GM19455 (cell line): ENCODE measurements at regions not wholly inside any gene's neighbourhood (a gene's known extent, or its start where the extent isn't known, plus 50 kb on each side); places are given as distances from the start of the nearest gene placed in this dataset.
"Not testable (repeated sequence)": the region's sequence is repeated elsewhere in the genome, so short reads cannot be mapped to it uniquely, and the experiment has no call there.

Experiments used
- ATAC-seq: cut with Tn5 transposase; IDR thresholded peaks from one replicate; pipeline ENCODE4 v1.9.1; 2021; ENCODE audit not compliant: unreplicated experiment

- no peak for ATAC-seq
These were observed 472.1 kb upstream of the DDX18 start for GRCh38 chr2:117342415-117342814.

GRCh38 chr2:117349687-117350086 is 464.8 kb upstream of the DDX18 start:
- no peak for ATAC-seq

DNA sequence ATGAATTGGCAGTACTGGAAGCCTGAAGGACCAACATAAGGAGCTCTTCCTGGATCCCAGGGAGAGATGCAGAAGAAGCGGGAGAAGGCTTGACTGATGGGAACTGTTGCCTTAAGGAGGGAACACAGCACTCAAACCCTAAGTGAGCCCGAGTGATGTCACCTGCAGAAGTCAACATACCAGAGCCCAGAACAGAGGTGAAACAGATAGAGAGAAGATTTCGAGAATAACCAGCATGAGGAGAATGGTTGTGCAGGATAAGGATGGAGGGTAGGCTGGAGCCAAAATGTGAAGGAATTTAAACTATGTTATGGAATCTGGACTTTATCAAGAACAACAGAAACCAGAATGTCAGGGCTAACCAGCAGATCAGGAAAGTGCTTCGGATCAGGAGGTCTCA is 463.1 kb upstream of the DDX18 start:
- no peak for ATAC-seq

- ATAC-seq, result no peak
These were observed 455.1 kb upstream of the DDX18 start for GRCh38 chr2:117359266-117359914.

DNA sequence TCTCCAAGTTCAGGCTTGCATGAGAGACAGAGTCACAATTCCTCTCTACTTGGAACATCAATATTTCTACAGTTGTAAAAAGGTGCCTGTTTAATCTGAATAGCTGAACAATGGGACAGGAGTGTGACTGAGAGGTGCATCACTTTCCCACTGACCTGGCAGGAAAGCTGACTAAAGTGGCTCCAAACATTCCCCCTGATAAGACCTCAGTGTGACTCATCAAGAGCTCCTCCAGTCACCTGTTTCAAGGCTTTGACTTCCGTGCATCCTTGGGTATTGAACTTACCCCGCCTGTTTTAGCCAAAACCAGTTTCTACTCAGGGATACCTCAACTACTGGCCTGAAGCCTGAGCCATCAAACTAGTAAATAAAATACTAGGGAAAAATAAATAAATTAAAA is 453.9 kb upstream of the DDX18 start:
- no peak for ATAC-seq

- ATAC-seq, result no peak
These were observed 435.8 kb upstream of the DDX18 start for GRCh38 chr2:117378653-117379052.

DNA sequence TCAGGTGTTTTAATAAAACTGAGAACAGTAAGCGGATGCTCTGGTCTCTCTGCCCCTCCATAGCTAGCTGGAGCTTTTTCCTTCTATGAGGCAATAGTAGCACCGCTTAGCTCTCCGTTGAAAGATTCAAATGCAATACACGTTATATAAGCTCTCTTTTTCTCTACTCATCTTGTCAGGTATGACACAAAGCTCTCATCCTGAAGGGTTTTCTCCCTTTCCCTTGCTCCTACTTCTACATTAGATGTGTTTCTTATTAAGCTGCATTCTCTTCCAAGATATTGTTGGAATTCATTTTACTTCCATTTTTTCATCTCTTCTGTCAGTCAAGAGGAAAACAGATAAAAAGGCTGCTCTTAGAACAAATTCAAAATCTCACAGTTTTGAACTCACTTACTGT is 434.6 kb upstream of the DDX18 start:
- no peak for ATAC-seq

- not testable (repeated sequence) for ATAC-seq
These were observed 430.5 kb upstream of the DDX18 start for GRCh38 chr2:117383997-117384396.

DNA sequence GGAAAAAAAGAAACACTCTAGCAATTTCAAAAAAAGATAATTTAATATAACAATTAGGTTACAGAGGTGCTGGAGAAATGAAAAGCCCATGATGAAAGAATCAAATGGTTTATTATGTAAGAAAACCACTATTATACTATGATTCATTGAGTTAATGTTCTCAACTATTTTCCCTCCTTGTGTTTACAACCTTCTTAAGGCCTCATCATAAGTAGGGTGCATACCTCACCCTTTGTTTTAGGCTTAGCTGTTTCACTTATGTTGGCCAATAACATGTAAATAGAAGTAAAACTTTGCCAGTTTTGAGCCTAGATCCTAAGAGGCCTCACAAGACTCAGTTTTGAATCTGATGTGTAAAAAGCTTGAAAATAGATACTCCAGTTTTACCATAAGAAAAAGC is 418.3 kb upstream of the DDX18 start:
- no peak for ATAC-seq

DNA sequence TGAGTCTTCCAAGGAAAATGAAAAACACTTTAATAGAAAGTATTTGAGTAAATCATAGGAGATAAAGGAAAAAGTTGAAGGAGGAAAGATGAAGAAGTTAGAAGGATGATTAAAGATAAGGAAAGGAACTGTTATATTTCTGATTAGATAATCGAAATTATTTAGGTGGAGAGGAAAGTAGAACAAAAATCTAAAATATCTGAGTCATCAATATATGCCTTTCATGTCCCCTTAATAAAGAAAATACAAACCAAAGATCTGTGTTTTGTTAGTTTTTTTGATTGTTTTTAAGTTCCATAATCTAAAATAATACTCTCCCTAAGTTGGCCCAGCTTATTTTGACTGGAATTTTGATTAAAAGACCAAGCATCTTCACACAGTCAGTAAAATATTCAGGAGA is 412.9 kb upstream of the DDX18 start:
- ATAC-seq, result no peak

DNA sequence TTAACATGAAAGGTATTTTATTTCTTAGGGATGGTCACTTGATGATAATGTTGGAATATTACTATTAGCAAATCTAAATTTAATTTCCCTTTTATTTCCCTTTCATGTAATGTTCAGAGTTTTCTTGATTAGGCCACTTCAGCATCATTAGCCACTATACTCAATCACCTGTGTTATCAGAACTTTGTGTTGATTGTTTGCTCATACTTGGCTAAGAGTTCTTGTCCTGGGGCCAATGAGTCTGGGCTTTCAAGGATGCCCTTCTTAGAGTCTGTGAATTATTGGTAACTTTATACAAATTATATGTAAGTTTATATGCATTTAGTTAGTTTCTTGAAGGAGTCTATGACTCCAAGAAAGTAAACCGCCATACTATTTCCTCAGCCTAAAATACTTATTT is 408.0 kb upstream of the DDX18 start:
- no peak for ATAC-seq

DNA sequence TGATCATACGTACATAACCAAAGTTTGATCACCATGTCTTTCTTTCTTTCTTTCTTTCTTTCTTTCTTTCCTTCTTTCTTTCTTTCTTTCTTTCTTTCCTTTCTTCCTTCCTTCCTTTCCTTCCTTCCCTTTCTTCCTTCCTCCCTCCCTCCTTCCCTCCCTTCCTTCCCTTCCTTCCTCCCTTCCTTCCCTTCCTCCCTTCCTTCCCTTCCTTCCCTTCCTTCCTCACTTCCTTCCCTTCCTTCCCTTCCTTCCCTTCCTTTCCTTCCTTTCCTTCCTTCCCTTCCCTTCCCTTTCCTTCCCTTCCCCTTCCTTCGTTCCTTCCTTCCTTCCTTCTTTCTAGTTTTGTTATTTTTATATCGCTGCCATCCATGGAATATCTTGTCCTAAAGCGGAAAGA is 406.7 kb upstream of the DDX18 start:
- no peak for ATAC-seq

DNA sequence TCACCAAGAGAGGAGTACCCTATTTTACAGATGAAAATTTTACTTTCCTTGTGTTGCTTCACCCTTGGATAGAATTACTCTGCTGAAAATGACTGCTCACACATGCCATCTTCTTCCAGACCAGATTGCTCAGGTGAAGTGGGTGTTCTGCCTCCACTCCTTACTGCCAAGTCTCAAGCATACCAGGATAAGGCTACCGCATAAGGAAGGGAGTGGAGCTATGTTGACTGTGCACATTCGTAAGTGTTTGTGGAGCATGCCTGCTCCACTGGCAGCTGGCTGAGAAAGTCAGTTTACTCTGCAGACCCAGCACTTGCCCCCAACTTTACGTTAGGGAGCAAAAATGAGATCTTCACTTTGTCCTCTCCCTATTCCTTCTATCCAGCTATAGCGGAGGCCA is 405.0 kb upstream of the DDX18 start:
- no peak for ATAC-seq

GRCh38 chr2:117411983-117412382 is 402.5 kb upstream of the DDX18 start:
- ATAC-seq, result no peak

GRCh38 chr2:117432746-117433145 is 381.7 kb upstream of the DDX18 start:
- no peak for ATAC-seq

DNA sequence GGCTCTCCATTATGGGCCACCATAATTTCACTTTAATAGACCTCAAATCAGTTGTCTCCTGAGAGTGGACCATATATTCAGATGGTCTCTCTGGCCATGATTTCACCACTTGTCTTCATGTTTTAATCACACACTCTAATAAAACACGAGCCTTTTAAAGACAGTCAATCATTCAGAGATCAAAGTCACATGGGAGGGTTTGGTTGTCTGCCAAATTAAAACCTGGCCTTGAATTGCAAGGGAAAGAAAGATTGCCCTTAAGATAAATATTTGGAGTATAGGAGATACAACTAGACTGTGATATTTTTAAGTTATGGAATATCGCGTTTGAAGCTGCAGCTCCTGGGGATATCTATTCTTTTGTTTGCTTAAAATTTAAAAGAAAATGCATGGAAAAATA is 377.8 kb upstream of the DDX18 start:
- no peak for ATAC-seq

DNA sequence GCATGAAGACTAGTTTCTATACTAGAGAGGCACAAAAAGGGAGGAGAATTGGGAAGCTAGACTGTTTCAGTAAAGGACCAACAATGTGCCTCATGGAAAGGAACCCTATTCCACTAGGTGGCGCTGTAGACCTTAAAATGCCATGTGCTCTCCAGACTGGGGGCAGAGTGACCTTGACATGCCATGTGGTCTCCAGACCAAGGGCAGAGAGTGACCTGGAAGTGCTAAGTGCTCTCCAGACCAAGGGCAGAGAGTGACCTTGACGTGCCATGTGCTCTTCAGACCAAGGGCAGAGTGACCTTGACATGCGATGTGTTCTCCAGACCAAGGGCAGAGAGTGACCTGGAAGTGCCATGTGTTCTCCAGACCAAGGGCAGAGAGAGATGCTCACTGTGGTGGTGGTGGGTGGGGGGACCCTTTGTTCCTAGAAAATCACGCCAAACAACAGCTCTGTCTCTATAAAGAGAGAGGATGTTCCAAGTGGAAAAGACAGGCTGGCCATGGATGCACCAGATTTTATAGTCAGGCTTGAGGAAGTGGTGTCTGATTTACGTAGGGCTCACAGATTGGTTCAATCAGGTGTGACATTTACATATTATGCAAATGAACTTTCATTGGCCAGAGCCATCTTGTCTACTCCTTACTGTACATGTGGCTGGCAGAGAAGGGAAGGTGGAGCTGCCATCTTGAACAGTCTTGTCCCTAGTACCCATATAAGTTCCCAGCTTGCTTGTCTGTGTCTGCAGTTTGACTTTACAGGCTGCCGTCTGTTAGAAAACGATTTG is 344.0 kb upstream of the DDX18 start:
- no peak for ATAC-seq

- ATAC-seq, result no peak
These were observed 332.9 kb upstream of the DDX18 start for GRCh38 chr2:117481608-117482007.

DNA sequence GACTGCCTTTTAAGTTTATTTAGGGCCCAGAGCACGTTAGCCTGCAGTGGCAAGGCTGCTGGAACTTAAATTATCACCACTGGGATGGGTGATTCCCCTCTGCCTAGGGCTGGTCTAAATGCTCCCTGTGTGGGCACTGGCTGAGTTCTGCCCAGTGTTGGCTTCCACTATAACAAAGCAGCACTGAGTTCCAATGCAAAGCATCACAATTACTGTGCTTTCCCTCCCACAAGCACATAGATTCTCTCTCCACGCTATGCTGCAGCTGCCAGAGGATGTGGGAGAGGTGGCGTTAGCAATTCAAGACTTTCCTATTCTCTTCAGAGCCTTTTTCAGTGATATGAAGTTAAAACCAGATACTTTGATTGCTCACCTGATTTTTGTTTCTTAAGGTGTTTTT is 328.9 kb upstream of the DDX18 start:
- no peak for ATAC-seq

DNA sequence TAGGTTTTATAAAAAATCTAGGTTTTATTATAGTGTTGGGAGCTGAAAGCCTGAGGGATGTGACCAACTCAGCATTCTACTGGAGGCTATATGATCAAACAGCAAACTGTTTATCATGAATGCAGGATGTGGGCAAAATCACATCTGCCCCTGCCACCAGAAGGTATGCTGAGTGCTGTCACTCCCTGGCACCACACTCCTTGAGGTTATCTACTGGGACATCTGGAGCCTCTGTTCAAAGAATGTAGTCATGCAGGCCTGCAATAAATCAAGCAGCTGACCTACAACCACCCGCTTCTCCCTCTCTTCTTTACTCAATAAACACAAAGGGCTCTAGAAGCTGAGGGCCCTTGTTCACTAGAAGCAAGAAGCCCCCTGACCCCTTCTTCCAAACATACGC is 328.4 kb upstream of the DDX18 start:
- ATAC-seq, result no peak

GRCh38 chr2:117492209-117492851 is 322.2 kb upstream of the DDX18 start:
- no peak for ATAC-seq

DNA sequence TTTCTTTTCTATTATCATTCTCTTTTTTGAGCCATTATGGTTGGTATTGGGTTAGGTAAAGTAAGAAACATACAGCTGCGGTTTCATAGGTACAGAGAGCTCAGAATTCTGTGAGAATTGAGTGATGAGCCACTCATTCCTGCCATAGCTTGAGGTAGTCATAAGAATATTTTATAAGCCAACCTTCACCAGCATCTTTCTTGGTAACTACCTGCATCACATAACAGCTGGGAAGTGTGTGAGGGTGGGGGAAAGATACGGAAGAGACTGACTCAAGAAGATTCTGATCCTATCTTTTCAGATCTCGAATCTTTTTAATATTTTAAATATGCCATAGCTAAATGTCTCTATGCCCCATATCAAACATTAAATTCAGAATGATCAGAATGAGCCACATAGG is 313.8 kb upstream of the DDX18 start:
- no peak for ATAC-seq
